NCI-H748 (cell line): ENCODE measurements at regions not wholly inside any gene's neighbourhood (a gene's known extent, or its start where the extent isn't known, plus 50 kb on each side); places are given as distances from the start of the nearest gene placed in this dataset.

Source experiments
- DNase-seq: peaks from one replicate; lab custom pipeline; 2025; ENCODE audit not compliant: unreplicated experiment; lab: John Stamatoyannopoulos, UW

DNA sequence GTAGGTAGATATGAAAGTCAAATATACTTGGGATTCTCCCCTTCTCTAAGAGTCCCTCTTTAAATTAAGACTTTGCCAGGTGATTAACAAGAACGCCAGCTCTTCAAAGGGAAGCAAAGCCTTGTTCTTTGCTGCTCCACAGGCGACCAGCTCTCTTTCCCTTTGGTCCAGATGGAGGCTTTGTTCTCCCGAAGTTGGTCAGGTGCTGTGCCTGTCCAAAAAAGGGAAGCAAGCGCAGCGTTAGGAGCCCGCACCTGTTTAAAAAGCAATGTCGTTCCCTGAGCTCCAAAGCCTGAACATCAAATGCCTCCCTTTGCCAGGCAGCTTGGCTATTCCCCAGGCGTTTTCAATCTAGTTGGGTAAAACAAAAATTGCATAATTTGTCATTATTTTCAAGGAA, 1913.1 kb upstream of the PIK3C3 start:
- DNase-seq, result no peak

DNA sequence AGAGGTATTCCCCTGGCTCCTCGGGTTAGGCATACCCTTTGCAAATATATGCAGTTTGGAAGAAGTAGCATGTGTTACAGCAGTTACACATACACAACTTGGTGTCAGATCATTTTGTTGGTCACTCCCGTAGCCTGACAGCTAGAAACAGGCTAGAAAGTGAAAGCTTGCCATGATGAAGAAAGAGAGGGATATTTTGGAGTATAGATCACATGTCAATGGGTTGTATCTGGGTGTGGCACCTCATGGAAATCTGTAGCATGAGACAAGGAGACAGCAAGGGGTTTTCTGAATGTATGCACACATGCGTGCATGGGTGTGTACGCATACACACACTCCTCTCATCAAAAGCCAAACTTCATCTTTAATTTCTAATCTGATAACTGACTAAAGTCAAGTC, 1914.5 kb upstream of the PIK3C3 start:
- DNase-seq, result no peak

DNA sequence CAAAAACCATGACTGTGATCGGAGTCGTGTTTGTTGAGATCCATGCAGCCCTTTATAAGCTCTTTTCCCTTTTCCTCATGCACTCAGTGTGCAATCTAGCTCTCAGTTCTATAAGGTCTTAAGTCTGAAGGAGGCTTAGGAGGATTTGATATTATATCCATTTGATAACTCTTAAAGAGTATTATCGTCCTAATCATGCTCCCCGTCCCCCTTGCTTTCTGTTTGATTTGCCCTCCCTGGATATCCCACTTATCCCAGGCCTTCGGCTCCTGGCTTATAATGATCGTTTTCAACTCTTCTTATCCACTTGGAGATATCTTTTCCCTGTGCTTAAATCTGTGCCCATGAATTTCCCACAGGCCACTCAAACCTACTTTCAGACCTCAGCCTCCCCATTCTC, 1917.7 kb upstream of the PIK3C3 start:
- DNase-seq, result no peak

DNA sequence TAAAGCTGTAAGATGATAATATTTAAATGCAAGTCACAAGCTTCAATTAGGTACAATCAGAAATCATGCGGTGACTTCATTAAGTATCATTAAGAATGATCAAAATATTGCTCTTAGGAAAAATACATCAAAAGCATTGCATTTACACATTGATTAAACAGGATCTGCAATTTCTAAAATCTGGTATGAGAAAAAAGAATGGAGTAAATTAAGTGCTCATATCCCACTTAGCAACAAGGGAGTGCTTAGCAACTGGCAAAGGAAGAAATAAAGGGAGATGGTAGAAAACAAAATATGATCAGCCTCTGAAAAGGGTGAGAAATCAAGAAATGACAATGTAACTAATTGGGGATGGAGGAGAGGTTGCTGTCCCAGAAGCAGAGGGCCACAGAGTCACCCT, 1918.2 kb upstream of the PIK3C3 start:
- peak; percentile 10 for DNase-seq

DNA sequence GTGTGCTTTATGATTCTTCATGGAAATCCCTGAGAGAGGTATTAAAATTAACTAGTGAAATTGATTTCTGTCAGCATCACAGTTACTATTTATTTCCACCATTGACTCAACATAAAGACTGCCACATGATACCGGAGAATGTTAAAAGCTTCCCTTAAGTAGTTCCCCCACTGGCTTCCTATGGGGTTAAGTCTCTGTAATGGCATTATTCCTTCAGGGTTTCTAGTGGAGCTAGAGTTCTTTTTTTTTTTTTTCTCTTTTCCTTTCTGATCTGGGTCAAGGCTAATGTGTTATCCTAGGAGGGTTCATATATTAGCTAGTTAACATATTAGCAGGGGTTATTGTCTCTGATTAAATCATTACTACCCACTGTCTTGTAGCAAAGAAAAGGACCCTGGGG, 1919.1 kb upstream of the PIK3C3 start:
- no peak for DNase-seq

DNA sequence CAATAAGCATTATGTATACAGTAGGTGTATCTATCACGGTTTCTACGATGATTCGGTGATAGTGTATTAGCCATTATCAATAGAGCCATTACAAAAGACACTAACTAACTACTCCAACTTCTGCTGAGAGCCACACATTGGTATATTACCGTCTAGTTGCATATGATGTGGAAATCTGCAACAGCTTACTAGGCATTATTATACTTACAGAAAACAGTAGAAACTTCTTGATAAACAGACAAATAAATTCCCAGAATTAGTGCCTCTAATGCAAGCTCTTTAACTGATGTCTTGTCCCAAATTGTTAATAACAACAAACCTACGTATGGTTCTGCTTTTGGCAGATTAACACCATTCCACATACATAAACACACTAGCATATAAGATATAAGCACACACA, 1923.0 kb upstream of the PIK3C3 start:
- no peak for DNase-seq

DNA sequence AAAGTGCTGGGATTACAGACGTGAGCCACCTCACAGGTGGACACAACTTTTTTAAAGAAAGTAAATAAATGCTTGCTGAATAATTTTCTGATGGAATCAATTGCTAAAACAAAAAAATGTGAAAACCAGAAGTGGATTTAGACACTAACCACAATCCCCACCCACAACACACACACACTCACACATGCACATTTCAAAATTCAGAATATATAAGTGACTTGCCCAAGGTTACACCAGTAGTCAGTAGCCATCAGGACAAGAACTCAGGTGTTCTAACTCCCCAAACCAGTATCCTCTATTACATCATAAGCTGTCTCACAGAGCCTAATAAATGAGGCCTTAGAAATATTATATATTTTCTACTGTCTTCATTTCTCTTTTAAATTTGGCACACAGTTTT, 1923.6 kb upstream of the PIK3C3 start:
- DNase-seq, result peak; percentile 33

DNA sequence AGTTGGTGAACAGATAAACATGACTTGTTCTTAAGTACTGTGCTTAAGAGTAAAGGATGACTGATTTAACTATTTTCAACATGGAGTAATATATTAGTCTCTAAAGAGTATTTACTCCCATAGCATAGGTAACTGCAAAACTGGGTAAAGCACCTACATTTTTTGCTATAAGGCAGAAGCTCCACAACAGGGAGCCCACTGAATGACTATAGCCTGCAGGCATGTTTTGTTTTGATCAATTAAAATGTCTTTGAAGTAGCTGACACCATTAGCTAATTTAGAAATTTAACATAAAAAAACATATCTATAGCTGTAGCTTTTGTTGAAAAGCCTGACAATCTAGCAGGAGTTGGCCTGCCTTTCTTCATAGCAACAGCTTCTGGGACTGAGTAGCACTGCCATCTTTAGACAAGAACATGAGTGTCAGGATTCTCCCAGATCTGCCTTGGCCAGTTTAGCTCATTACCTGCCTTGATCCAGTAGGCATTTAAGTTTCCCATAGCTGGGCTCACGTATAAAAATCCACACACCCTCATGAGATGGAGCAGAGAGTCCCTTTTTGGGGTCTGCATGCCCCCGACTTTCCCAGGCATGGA, 1935.1 kb upstream of the PIK3C3 start:
- peak; percentile 22 for DNase-seq

DNA sequence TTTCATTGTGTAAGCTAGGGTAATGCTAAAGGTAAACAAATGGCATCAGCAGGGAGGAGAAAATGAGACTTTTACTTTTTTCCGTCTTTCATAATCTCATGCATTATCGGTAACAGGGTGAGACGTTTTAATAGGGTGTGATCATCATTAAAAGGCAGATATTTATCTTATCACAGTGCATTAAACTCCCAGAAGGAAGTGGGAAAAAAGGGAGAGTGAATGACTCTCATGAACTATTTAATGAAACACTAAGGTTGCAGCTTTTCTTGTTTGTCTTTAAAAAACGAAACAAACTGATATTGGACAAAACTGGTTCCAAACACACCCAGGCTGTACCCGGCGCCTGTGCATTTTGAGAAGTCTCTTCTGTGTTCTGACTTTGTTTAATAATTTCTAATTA, 1936.8 kb upstream of the PIK3C3 start:
- DNase-seq, result peak; percentile 25

DNA sequence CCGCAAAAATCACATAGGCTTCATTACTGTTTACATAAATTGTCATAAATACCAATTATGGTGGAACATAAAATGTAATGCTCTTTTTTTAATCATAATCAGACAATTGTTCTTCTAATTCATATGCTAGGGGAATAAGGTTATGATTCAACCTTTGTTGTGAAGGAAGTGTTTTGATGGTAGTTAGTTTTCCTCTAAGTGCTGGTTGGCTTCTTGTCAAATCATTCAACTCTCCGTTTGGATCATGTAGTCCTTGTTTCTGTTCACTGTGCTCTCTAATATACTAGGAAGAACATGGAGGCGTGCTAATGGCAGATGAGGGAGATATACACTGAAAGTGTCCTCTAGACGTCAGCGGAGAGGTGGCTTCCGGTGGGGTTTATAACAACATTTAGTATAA, 1938.0 kb upstream of the PIK3C3 start:
- no peak for DNase-seq

DNA sequence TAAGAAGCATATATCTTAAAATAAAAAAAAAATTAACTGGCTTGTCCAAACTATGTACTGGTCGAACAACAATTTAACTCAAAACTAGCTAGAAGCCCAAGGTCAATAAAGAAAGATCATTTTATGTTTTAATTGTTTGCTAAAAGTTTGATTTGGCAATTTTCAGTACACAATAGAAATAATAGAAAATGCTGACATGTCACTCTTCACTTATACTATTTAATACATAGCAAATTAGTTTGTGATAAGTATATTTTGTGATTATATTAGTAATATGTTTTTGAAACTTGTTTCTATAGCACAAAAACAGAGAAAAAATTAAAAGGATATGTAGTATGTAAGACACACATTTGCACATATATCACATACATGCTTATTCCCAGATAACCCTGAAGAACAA, 1938.6 kb upstream of the PIK3C3 start:
- DNase-seq, result no peak

DNA sequence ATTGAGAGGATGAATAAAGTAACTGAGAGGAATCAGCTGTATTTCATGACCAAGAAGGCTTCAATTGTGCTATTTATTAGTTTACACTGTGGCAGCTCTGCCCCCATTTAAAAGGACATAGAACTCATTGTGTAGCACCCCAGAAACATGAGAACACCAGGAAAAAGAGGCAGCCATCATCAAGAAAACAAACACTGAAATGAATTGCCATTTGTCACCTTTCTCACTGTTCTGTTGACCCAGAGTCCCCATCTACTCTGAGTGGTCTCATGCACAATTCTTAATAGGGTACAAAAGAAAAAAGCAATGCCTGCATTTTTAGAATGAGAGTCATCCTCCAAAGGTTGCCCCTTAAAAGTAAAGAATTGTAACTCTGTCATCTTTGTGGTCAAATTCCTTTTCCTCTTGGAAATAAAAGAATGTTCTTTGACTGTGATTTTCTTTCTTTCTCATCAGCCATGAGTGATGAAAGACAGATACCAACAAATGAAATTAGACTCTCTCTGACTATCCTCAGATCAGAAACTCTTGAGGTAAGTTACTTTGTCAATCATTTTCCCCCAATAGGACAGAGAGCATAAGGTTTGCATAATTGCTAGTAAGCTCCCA, 1941.9 kb upstream of the PIK3C3 start:
- DNase-seq, result peak; percentile 57

DNA sequence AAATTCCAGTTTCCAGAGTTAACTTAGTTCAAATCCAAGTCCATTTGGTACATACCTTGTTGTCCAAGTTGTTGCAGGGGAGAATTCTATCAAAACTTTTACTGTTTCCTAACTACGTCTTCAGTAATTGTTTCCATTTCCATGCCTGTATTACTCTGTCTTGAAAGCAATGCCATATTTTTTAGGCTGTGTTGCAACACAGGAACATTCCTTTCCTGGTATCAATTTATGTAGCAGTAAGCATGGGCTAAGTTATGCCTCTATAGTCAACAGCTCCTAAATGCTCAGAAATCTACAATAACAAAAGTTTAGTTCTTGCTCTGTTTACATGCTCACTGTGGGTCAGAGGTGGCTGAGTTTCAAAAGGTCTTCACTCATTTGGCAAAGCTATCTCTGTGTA, 1943.8 kb upstream of the PIK3C3 start:
- DNase-seq, result no peak

DNA sequence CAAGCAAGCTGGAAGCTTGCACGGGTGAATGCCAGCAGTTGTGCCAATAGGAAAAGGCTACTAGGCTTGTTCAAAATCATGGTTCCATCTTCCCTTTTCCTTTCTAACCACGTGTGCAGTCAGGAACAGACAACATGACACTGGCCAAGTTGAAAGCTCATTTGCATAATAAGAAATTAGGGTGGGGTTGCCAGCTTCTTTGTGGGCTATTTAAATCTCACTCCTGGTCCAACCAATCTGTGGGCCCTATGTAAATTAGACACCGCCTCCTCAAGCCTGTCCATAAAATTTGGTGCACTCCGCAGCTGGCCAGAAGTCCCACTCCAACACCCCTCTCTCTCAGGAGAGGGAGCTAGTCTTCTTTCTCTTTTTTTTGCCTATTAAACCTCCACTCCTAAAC, 1948.4 kb upstream of the PIK3C3 start:
- DNase-seq, result peak; percentile 52

DNA sequence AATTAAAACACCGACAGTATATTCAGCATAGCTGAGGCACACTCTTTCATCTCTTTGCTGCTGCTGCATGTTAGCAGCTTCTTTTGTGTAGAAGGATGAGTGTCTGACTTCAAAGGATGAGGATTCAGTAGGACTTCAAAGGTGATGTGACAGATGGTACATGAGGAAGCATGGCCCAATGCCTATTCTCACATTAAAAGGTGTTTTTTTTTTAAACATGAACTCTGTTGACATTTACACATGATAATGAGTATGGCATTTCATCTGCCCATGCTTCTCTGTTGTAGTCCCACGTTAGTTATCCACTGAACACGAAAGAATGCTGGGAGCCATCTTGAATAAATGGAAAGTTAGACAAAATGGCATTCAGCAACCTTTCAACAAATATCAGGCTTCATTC, 1950.8 kb upstream of the PIK3C3 start:
- DNase-seq, result peak; percentile 29

DNA sequence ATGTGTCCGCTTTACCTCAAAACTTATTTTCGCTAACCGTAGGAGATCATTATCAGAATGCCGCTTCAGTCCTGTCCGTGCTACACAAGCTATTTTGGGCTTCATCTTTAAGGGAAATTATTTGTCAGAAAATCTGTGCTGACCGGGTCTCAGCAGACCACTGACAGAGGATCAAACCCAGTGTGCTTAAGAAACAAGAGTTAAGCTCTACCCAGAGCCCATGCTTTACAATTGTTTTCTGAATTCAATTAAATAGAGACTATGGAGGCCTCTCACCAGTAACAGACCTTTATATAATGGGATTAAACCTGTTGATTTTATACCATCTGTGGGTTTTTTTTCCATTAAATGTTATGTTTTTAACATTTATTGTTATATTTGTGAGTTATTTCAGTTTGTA, 1956.7 kb upstream of the PIK3C3 start:
- DNase-seq, result no peak

DNA sequence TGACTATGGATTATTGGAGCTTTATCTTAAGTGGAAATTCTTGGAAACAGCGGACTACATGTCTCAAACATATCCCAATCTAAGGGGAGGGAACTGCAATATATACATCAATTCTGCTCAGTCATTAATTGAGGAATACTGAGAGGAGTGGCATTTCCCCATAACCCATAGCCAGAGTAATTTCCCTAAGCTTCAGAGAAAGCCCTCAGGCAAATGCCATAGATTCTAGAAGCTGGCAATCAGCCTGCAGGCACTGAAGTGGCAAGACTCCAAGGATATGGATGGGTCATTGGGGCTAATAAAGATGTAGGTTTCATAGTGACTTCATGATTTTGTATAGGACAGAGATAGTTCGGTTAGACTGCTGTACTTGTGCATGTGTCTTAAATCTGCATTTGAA, 1960.5 kb upstream of the PIK3C3 start:
- no peak for DNase-seq

DNA sequence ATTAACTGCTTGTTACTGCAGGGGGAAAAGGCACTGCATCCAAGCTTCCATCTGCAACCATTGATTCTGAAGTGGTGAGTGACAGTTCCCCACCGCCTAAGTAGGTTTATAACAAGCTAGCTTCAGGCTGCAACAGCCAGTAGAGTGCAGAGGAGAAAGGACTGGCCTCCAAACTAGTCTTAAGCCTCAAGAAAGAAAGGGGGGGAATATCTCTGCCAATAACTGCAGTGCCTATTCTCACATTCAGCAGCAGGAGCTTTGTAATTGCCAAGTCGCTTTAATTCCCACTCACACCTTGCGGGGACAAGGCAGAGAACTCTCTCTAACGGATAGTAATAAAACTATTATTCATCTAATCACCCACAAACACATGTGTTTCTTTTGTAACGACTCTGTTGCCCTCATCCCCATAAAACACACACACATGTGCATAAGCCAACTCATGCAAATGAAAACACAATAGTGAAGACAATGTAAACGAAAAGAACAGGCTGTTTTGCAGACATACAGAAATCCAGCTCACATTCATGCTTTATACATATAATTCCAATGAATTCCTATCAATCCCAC, 1963.3 kb upstream of the PIK3C3 start:
- DNase-seq, result peak; percentile 42

DNA sequence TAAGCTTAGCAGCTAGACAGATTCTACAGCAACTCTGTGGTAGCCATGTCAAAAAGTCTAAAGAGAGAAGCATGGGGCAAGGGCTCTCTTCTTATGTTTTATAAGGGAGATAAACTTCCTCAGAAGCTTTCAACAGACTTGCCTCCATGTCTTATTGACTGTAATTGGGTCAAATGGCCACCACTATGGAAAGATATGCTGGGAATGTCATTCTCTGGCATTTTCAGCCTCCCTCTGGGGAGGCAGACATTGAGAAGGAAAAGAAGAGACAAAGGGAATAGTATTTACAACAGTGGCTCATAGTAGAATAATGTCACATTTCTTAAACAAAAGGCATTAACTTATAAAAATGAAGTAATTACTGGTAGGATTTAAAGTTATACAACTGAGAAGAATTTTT, 1964.5 kb upstream of the PIK3C3 start:
- DNase-seq, result no peak

DNA sequence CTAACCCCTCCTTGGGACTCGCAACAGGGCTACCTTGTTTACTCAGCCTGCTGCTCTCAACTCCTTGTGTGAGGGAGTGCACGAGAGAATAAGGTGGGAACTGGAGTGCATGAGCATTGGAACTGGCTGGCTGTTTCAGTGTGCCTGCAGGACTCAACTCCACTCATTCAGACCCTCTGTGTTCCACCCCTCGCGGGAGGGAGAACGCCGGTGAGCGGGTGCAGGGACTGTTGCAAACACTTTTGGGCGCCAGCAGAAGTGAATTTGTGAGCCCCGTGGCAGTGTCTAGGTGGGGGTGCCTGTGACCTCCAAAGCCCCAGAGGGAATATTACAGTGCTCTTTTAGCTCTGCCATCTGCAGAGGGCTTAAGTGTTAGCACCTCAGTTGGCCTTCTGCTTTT, 1978.3 kb upstream of the PIK3C3 start:
- no peak for DNase-seq

DNA sequence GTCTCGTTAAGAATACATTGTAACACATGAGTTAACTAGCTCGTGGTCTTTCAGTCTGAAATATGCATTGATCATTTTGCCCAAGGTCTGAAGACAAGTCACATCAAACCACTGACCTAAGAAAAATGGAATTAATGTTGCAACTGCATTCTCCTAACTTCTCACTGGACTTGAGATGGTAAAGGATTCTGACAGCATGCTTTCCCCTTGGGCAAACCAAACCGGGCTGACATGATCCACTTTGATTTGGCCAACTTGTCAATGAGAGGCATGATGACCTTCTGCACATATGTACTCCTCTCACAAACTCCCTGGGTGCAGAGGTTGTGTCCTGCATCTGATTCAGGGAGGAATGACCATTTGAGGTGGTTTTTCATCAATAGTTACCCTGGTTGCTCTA, 1982.5 kb upstream of the PIK3C3 start:
- no peak for DNase-seq

DNA sequence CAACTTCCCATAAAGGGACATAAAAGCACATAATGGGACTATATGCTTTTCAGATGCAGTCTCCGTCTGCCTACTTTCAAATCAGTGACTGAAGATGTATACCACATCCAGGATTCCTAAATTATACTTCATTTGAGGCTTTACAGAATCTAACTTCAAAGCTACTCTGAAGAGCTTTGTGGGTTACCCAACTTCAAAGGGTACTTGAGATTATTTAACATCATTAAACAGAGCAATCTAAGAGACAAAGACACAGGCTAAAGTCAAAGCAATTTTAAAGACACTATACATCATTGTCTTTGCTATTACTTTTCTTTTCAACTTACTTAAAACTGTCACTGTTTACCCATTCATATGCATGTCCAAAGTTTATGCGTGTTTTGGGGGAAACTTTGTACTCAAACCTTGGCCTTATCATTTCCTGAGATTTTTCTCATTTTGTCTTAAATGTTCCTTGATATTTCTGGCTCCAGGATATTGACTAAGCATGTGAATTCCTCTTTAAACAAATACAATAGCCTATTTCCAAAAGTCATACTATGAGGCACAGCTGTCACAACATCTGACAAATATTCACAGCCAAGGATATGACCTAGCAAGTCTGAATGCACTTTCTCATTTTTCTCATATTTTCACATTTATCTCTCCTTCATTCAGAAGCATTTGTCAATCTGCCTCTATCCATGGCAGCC, 1985.1 kb upstream of the PIK3C3 start:
- DNase-seq, result no peak
